Psoas muscle (tissue), 7 donors: ENCODE measurements at regions not wholly inside any gene's neighbourhood (a gene's known extent, or its start where the extent isn't known, plus 50 kb on each side); places are given as distances from the start of the nearest gene placed in this dataset.

Experiments
- ATAC-seq, 4 donors: fragments of 200-7000 bp; cut with Tn5 transposase; one replicate each; pipeline ENCODE4 v1.9.1; 2020; ENCODE audit warnings: moderate library complexity in 3 of 4, mild to moderate bottlenecking in 2 of 4
- DNase-seq, 2 donors: peaks; one replicate each; pipeline ENCODE4 v3.0.0-alpha.2; 2020
- H3K27ac ChIP-seq: fragments of 200-600 bp; one replicate; pipeline ENCODE4 v1.8.0; 2022
- H3K27me3 ChIP-seq, 3 donors: fragments of 200-600 bp in 1 of 3; one replicate each; pipeline versions ENCODE4 v1.6.1 to v1.8.0; 2013 to 2022; ENCODE audit warnings: low read length in 2 of 3, mild to moderate bottlenecking in 2 of 3, moderate library complexity in 1 of 3; ENCODE audit not compliant: insufficient read depth in 3 of 3
- H3K36me3 ChIP-seq, 2 donors: fragments of 200-600 bp in 1 of 2; one replicate each; pipeline versions ENCODE4 v1.6.1 to v1.8.0; 2013 to 2022; ENCODE audit warnings: low read depth in 1 of 2, mild to moderate bottlenecking in 1 of 2, moderate library complexity in 1 of 2; ENCODE audit not compliant: insufficient read depth in 1 of 2
- H3K4me1 ChIP-seq: fragments of 200-600 bp; one replicate; pipeline ENCODE4 v1.8.0; 2022
- H3K4me3 ChIP-seq: fragments of 200-600 bp; one replicate; pipeline ENCODE4 v1.8.0; 2022; ENCODE audit warnings: mild to moderate bottlenecking
- H3K9me3 ChIP-seq: fragments of 200-600 bp; one replicate; pipeline ENCODE4 v1.8.0; 2022
- WGBS, 3 donors: extraction: QIAGEN DNeasy Blood & Tissue Kit; methylation state at CpG; one replicate each; pipeline versions ENCODE4 v1.1.6 to v1.1.7; 2013; 5-methylcytosine and 5-hydroxymethylcytosine counted together
- intact Hi-C, 2 donors: fragments of 100-400 bp; cut with DNase I; formaldehyde crosslinking; loops; one replicate each; pipeline versions ENCODE4 v1.11.0 to v1.14.2; 2022
- TF ChIP-seq, protein P1 (sequence below): fragments of 200-600 bp; IDR thresholded peaks from one replicate; pipeline ENCODE4 v1.8.0; 2022; ENCODE audit warnings: antibody characterized with exemption
- donor health status: healthy with polysubstance abuse.
- donor health status: DM: no; HTN: no; CAD: no; lungs with moderate emphysema.
- donor health status: Bipolar disorder and iron deficiency.
- donor health status: healthy.
- donor health status: DM: yes; HTN: yes; CAD: no.
- donor health status: DM: no; HTN: no; CAD: no.
- donor health status: DM: yes; HTN: yes; CAD: no.

DNA sequence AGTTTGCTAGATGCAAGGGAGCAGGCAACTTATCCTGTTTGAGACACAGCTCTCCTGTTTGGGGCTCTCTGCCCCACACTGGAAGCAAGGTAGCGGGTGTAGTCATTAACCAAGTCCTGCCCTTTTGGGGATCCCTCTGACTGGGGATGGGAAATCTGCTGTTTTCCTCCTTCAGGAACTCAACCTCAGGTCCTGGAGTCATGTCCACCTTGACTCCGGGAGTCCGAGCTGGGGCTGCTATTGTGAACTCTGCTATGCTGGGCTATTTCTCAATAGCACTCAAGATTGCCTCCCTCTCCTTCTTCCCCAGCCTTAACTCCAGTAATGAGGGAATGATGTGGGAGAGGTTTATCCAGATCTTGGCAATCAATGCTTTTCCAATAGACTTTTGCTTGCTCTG, 54.1 kb upstream of the CHD6 start:
- Histone ChIP-seq H3K27me3 (no peaks in the 10 kb centered on the region), H3K4me1 (no peaks in the 10 kb centered on the region), H3K9me3 (no peaks in the 10 kb centered on the region), H3K36me3 (no peaks in the 10 kb centered on the region), H3K4me3 (no peak overlapping the region), H3K27ac (no peak overlapping the region)
- 87 to 96% (median 95%) methylated on average over 3 of the region's 3 CpGs for WGBS, 3 donors
- ATAC-seq, result no peak
- intact Hi-C loops, result no loop called here
- TF ChIP-seq, protein P1, sequence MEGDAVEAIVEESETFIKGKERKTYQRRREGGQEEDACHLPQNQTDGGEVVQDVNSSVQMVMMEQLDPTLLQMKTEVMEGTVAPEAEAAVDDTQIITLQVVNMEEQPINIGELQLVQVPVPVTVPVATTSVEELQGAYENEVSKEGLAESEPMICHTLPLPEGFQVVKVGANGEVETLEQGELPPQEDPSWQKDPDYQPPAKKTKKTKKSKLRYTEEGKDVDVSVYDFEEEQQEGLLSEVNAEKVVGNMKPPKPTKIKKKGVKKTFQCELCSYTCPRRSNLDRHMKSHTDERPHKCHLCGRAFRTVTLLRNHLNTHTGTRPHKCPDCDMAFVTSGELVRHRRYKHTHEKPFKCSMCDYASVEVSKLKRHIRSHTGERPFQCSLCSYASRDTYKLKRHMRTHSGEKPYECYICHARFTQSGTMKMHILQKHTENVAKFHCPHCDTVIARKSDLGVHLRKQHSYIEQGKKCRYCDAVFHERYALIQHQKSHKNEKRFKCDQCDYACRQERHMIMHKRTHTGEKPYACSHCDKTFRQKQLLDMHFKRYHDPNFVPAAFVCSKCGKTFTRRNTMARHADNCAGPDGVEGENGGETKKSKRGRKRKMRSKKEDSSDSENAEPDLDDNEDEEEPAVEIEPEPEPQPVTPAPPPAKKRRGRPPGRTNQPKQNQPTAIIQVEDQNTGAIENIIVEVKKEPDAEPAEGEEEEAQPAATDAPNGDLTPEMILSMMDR, result no peak
- no peak for DNase-seq

DNA sequence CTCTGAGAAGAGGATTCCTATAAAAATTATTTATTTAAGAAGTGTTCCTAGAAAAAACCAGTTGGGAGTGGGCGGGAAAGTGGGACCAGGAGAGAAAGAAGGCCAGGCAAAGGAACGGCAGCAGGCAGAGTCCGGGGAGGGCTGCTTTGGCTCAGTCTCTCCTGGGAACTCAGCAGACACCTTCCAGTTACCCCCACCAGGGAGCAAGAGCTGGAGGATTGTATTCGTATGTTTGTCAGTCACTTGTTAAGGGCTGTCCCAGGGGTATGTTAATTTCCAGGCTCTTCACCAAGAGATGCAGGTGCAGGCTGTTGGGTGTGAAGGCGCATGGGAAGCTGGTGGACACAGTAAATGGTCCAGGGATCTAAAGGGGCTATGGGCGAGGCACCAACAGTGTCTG, 53.0 kb upstream of the CHD6 start:
- Histone ChIP-seq H3K36me3 (no peaks in the 10 kb centered on the region), H3K4me3 (no peak overlapping the region), H3K4me1 (no peaks in the 10 kb centered on the region), H3K9me3 (no peaks in the 10 kb centered on the region), H3K27ac (no peak overlapping the region), H3K27me3 (no peaks in the 10 kb centered on the region)
- DNase-seq (no peak), ATAC-seq (no peak)
- TF ChIP-seq, protein P1, result no peak
- WGBS, 3 donors, result 59 to 66% (median 65%) methylated on average over 6 of the region's 6 CpGs
- intact Hi-C loops, result no loop called here

DNA sequence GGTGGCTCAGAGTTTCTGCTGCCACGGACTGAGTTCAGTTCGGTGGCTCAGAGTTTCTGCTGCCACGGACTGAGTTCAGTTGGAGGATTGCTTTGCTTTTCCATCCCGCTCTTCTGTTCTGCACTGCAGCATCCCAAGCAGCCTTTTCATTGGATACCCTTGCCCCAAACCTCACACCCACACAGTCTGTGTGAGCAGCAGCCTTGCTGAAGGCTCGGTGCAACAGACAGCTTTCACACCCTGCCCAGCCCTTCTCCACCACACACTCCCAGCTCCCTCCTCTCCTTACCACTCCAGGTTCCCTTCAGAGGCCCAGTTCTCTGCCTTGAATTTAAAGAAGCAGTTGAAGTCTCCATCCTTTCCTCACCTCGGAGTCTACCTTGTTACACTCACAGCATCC, 52.5 kb upstream of the CHD6 start:
- H3K4me1 ChIP-seq, result no peaks in the 10 kb centered on the region
- DNase-seq (no peak), ATAC-seq (no peak)
- H3K27ac ChIP-seq, result no peak overlapping the region
- WGBS, 3 donors, result 64 to 69% (median 68%) methylated on average over 6 of the region's 6 CpGs
- intact Hi-C loops, result no loop called here
- H3K27me3 ChIP-seq, result no peaks in the 10 kb centered on the region
- TF ChIP-seq, protein P1, result no peak
- no peaks in the 10 kb centered on the region for H3K36me3 ChIP-seq
- no peaks in the 10 kb centered on the region for H3K9me3 ChIP-seq
- H3K4me3 ChIP-seq, result no peak overlapping the region

DNA sequence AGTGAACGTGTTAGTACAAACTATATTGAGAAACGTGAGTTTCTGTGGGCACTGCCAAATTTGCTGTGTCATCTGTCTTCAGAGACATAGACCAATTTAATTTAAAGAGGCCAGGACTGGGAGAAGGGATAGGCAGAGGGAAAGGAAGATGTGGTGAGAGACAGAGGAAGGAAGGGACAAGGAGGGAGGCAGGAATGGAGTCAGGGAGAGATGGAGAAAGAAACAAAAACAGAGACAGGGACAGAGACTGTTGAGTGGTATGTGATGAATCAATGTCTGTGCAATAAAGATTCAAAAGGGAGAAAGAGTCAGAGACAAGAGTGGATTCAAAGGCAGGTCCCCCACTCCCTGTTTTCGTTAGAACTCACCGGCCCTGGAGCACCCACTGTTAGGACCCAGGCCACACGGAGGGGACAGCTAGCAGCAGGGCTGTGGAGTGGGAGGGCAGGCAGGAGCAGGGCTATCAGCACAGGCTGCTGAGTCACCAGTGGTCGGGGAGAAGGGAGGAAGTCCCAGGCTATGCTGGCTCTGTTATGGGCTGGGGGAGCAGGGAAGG, 51.6 kb upstream of the CHD6 start:
- Histone ChIP-seq H3K27ac (no peak overlapping the region), H3K4me1 (no peaks in the 10 kb centered on the region), H3K36me3 (no peaks in the 10 kb centered on the region), H3K9me3 (no peaks in the 10 kb centered on the region), H3K4me3 (no peak overlapping the region), H3K27me3 (no peaks in the 10 kb centered on the region)
- no peak for DNase-seq
- TF ChIP-seq, protein P1, result no peak
- 38 to 43% (median 40%) methylated on average over 6 of the region's 6 CpGs for WGBS, 3 donors
- no peak for ATAC-seq
- intact Hi-C loops, result no loop called here

DNA sequence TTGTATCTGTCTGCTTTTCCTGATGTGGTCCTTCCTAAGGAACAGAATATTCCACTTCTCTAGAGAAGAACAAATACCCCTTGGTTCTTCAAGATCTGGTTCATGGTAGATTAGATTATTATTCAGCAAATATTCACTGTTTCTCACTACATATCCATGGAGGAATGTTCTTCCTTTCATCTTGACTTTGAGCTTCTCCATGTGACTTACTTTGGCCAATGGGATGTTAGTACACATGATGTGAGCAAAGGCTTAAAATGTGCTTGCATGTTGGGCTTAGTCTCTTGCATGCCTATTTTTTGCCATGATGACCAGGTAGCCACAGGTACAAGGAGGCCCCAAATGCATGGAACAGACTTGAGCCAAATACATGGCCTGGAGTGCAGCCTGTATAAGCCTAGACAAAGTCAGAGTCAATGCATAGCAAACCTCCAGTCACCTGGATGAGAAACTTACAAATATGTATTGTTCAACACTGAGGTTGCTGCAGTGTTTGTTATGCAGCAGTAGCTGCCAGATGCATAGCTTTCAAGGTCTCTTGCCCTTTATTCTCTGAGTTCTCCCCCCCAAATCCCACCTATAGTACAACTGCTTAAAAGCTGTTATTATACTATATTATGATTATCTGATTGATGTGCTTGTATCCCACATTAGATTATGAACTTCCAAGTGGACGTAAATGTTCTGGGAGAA, 50.0 kb upstream of the CHD6 start:
- TF ChIP-seq, protein P1, result no peak
- DNase-seq (no peak), ATAC-seq (no peak)
- 79 to 86% (median 83%) methylated on average over 1 of the region's 1 CpG for WGBS, 3 donors
- Histone ChIP-seq H3K9me3 (no peaks in the 10 kb centered on the region), H3K27me3 (no peaks in the 10 kb centered on the region), H3K4me3 (no peak overlapping the region), H3K36me3 (no peaks in the 10 kb centered on the region), H3K4me1 (no peaks in the 10 kb centered on the region), H3K27ac (no peak overlapping the region)
- intact Hi-C loops, result no loop called here
